GM13976 (cell line): ENCODE measurements at regions not wholly inside any gene's neighbourhood (a gene's known extent, or its start where the extent isn't known, plus 50 kb on each side); places are given as distances from the start of the nearest gene placed in this dataset.

Experiments
- DNase-seq: peaks from one replicate; pipeline ENCODE4 v3.0.0; 2012; ENCODE audit warnings: low spot score
- CTCF ChIP-seq: IDR thresholded peaks from 2 replicates; pipeline ENCODE4 v1.5.1; 2012; ENCODE audit warnings: borderline replicate concordance, mild to moderate bottlenecking; ENCODE audit not compliant: insufficient read depth; ENCODE audit errors: extremely low read depth, missing control alignments, control extremely low read depth
- in situ Hi-C: fragments of 300-500 bp; cut with MboI; formaldehyde crosslinking; loops from one replicate; pipeline ENCODE4 v1.12.0; 2022; ENCODE audit warnings: low sequenced_read_pairs, mixed read lengths, inconsistent platforms; ENCODE audit not compliant: unreplicated experiment

DNA sequence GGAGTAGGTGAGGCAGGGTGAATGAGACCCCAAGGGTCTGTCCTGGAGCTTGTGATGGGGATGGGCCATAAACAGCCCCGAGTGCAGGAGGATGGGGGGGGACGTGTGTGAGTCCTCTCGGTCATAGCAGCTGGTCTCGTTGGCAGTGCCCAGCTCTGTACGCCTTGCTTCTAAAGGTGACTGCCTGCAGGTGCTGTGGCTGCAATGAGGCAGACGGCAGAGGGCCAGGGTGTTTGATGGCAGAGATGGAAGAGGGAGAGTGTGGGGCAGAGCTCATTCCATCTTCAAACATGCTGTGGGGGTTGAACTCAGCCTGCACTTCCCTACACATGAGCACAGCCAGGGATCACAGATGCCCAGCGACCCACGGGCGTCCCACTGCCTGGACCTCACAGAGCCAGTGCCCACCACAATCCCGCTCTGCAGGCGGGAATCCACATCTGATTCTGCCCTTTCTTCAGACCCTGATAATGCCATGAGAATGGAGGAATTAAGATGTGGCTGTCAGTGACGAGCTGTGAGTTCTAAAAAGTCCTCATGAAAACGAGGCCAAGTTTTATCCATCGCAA lies 123.3 kb upstream of the CDH4 start:
- no peak for TF ChIP-seq CTCF
- in situ Hi-C loops: no loop called here
- DNase-seq: no peak

DNA sequence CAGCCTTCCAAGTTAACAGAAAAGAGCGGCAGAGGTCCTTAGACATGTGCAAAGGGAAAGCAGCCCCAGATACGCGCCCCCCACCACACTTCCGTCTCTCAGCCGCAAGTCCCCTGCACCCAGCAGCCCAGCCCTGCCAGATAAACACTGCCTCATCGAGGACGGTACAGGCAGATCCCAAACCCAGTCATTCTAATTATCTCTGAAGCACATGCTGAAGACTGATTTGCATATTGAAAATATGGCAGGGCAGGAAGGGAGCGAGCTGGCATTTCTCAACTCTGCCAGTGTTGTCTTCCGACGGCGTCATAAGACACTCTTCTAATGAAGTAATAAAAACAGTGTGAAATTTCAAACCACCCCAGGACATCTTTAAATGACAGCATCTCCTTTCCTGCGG lies 122.8 kb upstream of the CDH4 start:
- DNase-seq: no peak

GRCh38 chr20:61130156-61130555 lies 121.9 kb upstream of the CDH4 start:
- in situ Hi-C loops: no loop called here
- no peak for TF ChIP-seq CTCF
- no peak for DNase-seq

More for the DNA sequence above, 122.8 kb upstream of the CDH4 start:
- no peak for TF ChIP-seq CTCF
- in situ Hi-C loops: no loop called here

DNA sequence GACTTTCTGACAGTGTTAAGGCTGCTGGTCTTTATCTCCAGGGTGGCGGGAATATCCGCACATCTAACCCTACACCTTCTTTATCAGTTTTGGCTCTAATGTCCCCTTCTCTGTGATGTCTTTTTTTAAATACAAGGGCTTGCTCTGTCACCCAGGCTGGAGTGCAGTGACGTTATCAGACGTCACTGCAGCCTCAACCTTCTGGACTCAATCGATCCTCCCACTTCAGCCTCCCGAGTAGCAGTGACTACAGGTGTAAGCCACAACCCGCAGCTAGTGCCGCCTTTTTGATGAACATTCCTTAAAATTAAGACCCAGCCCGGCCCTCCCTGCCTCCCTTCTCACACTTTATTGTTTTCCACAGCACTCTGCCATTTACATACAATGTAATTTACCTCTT lies 120.1 kb upstream of the CDH4 start:
- in situ Hi-C loops: no loop called here
- TF ChIP-seq CTCF: no peak
- no peak for DNase-seq

DNA sequence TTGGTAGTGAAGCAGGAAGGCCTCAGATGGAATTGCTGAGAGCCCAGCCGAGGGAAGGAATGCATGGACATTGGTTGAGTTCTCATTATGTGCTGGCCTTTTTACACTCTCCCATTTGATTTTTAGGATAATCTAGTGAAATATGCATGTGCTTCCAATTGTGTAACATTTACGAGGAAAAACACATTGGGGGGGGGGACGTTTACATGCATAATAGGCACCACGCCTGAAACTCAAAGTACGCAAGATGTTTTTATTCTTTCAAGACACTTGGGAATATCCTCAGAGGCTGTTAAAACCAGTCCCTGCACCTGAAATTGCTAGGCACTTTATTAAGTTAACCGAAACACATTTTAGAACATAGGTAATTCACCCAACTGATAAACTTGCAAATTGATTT lies 118.5 kb upstream of the CDH4 start:
- TF ChIP-seq CTCF: no peak
- in situ Hi-C loops: no loop called here
- DNase-seq: no peak

DNA sequence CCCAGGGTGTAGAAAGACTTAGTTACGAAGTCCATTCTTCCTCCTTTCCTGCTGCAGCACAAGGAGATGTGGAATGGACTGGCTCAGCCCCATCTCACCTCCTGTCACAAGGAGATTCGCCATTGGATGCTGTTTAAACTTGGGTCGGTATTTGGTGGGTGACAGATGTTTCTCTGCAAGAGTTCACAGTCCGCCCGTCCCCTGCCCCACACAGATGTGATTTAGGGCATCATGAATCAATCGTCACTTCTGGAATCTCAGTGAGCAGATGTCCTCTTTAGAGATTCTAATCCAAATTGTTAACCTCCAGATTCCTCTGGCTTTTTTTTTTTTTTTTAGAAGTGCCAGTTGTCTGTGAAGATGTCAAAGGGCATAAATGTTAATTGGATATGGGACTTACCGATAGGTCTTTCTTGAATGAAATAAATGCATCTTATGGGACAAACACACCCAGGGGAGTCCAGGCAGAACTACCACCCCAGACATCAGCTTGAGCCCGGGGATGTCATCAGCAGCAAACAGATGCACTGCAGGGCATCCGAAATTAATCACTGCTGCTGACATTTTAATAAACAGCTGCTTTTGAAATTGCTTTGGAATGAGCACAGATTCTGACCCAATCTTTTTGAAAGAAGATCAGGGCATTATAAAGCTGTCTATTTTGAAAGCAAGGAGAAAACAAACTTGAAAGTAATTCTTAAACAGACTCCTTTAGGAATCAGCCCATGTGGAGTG lies 117.6 kb upstream of the CDH4 start:
- no peak for TF ChIP-seq CTCF
- no peak for DNase-seq
- in situ Hi-C loops: no loop called here

DNA sequence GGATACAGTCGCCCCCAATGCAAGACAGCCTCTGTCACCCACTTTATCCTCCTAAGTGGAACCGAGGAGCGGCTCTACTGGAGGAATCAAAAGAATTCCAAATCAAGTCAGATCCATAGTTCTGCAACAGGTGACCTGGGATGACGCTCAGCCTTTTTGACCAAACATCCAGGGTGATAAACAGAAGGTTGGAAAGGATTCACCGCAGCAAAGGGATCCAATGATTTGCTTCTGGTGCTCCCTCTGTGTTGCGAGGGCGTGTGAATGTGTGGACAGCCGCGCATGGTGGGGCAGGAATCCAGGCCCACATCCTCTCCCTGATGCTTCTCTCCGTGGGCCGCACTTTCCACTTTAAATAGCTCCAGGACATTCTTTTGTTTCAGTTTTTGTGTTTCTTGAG lies 116.8 kb upstream of the CDH4 start:
- no peak for TF ChIP-seq CTCF
- DNase-seq: no peak
- in situ Hi-C loops: no loop called here
